ACC112 (cell line): ENCODE measurements at regions not wholly inside any gene's neighbourhood (a gene's known extent, or its start where the extent isn't known, plus 50 kb on each side); places are given as distances from the start of the nearest gene placed in this dataset.

Experiments used
- H2AFZ ChIP-seq: fragments of 200-600 bp; sonication (generic); one replicate; pipeline ENCODE4 v1.6.0; 2017; ENCODE audit warnings: antibody characterized with exemption, low read length; ENCODE audit not compliant: unreplicated experiment
- H3K27ac ChIP-seq: fragments of 200-600 bp; sonication (generic); 2 replicates; pipeline ENCODE4 v1.5.1; 2014; ENCODE audit warnings: low read depth, mild to moderate bottlenecking, antibody characterized with exemption, low read length, moderate library complexity
- H3K27me3 ChIP-seq: fragments of 200-600 bp; sonication (generic); 2 replicates; pipeline ENCODE4 v1.6.1; 2014; ENCODE audit warnings: mild to moderate bottlenecking, antibody characterized with exemption, low read length, moderate library complexity, mixed read lengths; ENCODE audit not compliant: insufficient read depth
- H3K36me3 ChIP-seq: fragments of 200-600 bp; sonication (generic); 2 replicates; pipeline ENCODE4 v1.6.1; 2016; ENCODE audit warnings: mild to moderate bottlenecking, antibody characterized with exemption, low read length, moderate library complexity, mixed read lengths; ENCODE audit not compliant: insufficient read depth
- H3K4me1 ChIP-seq: fragments of 200-600 bp; sonication (generic); one replicate; pipeline ENCODE4 v1.6.1; 2016; ENCODE audit warnings: low read length, mixed read lengths; ENCODE audit not compliant: insufficient read depth, unreplicated experiment, control insufficient read depth
- H3K4me3 ChIP-seq: fragments of 200-600 bp; sonication (generic); 2 replicates; pipeline ENCODE4 v1.5.1; 2014; ENCODE audit warnings: mild to moderate bottlenecking, low read depth, low read length
- H3K79me2 ChIP-seq: fragments of 200-600 bp; sonication (generic); one replicate; pipeline ENCODE4 v1.6.0; 2016; ENCODE audit warnings: low read length; ENCODE audit not compliant: control insufficient read depth, unreplicated experiment, insufficient read depth

DNA sequence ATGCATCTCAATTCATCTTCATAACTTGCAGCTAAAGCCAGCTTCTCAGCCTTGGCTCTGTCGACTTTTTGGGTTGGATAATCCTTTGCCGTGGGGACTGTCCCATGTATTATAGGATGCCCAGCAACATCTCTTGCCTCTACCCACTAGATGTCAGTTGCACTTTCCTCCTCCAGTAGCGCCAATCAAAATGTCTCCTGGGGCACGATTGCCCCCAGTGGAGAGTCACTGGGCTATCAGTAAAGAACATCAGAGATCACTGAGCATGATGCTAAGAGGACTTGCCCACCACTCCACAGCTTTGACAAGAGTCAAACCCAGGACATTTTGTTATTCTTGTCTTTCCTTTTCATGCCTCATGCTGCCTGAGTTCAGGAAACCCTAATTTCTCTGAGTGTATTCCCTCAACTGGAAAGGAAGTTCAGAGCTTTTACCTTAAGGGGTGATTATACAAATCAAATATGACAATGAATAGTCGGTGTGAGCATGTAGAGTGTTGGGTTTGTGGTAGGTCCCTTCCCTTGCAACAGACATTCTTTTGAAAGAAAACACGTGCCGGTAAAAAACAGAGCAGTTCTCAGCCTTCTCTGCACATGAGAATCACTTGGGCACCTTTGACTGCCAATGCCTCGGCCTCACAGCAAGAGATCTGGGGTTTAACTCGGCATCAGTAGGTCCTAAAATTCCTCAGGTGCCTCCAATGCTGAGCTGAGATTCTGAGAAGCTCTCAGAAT lies 980.6 kb downstream of the VRK1 start:
- Histone ChIP-seq H3K79me2 (no peaks in the 10 kb centered on the region), H2AFZ (no peak overlapping the region), H3K4me3 (no peak overlapping the region), H3K36me3 (no peaks in the 10 kb centered on the region), H3K4me1 (no peaks in the 10 kb centered on the region), H3K27ac (no peak overlapping the region), H3K27me3 (no peaks in the 10 kb centered on the region)

DNA sequence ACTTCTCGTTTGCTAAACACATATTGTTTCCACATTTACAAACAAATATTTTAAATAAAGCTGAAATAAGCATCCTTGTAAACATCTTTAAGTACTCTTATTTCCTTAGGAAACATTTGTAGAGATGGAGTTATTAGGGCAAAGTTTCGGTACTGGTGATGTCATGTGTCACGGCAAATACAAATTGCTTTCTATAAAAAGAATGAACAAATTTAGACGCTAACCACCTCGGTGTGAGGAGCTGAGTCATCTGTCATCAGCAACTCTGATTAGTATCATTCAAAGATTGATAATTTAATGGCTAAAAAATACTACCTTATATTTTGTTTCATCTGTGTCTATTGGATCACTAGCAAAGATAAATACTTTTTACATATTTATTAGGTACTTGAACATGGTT lies 982.0 kb downstream of the VRK1 start:
- Histone ChIP-seq H2AFZ (no peak overlapping the region), H3K36me3 (no peaks in the 10 kb centered on the region), H3K27ac (no peak overlapping the region), H3K4me1 (no peaks in the 10 kb centered on the region), H3K27me3 (no peaks in the 10 kb centered on the region), H3K79me2 (no peaks in the 10 kb centered on the region), H3K4me3 (no peak overlapping the region)

DNA sequence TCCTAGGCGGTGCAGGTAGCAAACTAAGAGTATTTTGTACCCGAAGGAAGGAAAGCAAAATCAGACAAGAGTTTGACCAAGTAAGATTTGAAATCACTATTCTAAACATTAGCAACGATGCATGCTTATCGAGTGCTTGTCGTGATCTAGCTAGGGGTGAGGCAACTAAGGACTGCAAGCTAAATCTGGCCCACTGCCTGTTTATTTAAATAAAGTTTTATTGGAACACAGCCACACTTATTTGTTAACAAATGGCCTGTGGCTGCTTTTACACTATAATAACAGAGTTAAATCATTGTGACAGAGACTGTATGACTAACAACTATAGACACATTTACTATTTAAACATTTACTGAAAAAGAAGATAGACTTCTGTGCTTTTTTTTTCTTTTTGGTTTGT lies 983.6 kb downstream of the VRK1 start:
- Histone ChIP-seq H3K4me1 (no peaks in the 10 kb centered on the region), H3K79me2 (no peaks in the 10 kb centered on the region), H2AFZ (no peak overlapping the region), H3K4me3 (no peak overlapping the region), H3K36me3 (no peaks in the 10 kb centered on the region), H3K27ac (no peak overlapping the region), H3K27me3 (no peaks in the 10 kb centered on the region)

GRCh38 chr14:97781961-97782360 lies 984.8 kb downstream of the VRK1 start:
- no peaks in the 10 kb centered on the region for H3K79me2 ChIP-seq
- no peak overlapping the region for H3K27ac ChIP-seq

GRCh38 chr14:97782871-97783414 lies 985.8 kb downstream of the VRK1 start:
- Histone ChIP-seq H3K4me3 (no peak overlapping the region), H3K79me2 (no peaks in the 10 kb centered on the region), H3K36me3 (no peaks in the 10 kb centered on the region), H3K4me1 (no peaks in the 10 kb centered on the region), H3K27me3 (no peaks in the 10 kb centered on the region), H2AFZ (no peak overlapping the region), H3K27ac (no peak overlapping the region)

More at GRCh38 chr14:97781961-97782360, 984.8 kb downstream of the VRK1 start:
- no peak overlapping the region for H3K4me3 ChIP-seq
- no peaks in the 10 kb centered on the region for H3K36me3 ChIP-seq
- H3K4me1 ChIP-seq, result no peaks in the 10 kb centered on the region
- H3K27me3 ChIP-seq, result no peaks in the 10 kb centered on the region
- H2AFZ ChIP-seq, result no peak overlapping the region

GRCh38 chr14:97785495-97785894 lies 988.3 kb downstream of the VRK1 start:
- no peaks in the 10 kb centered on the region for H3K27me3 ChIP-seq
- no peak overlapping the region for H2AFZ ChIP-seq
- no peaks in the 10 kb centered on the region for H3K4me1 ChIP-seq
- no peak overlapping the region for H3K4me3 ChIP-seq
- H3K79me2 ChIP-seq, result no peaks in the 10 kb centered on the region
- H3K27ac ChIP-seq, result no peak overlapping the region
- H3K36me3 ChIP-seq, result no peaks in the 10 kb centered on the region

- Histone ChIP-seq H3K27me3 (no peaks in the 10 kb centered on the region), H3K27ac (no peak overlapping the region), H3K4me1 (no peaks in the 10 kb centered on the region), H2AFZ (no peak overlapping the region), H3K36me3 (no peaks in the 10 kb centered on the region), H3K4me3 (no peak overlapping the region), H3K79me2 (no peaks in the 10 kb centered on the region)
Measured at GRCh38 chr14:97788364-97788763, 991.2 kb downstream of the VRK1 start.

DNA sequence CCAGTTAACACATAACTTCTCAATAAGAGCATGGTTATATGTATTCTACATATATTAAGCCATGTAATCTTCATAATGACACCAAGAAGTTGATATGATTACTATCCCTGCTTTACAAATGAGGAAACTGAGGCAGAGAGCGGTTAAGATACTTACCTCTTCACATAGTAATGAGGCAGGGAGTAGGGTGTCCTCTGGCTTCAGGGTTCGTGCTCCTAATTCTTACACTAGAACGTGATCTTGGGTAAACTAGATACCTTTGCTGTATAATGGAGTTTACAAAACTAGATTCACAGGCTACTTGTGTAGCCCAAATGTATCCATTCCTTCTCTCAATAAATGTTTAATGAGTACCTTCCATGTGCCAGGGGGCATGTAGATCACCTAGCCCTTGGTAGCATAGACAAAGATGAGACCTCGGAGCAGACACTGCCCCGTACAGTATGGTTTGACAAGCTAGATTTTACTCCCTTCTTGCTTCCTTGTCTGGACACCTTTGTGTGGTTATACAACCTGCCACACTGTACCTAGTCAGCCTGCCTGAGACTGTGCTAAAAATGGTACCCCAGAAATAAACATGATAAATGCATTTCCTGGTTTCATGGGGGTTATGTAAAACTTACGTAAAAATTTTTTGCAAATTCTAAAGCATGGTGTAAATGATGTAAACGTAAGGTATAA lies 991.8 kb downstream of the VRK1 start:
- Histone ChIP-seq H3K27me3 (no peaks in the 10 kb centered on the region), H3K4me3 (no peak overlapping the region), H3K4me1 (no peaks in the 10 kb centered on the region), H2AFZ (no peak overlapping the region), H3K79me2 (no peaks in the 10 kb centered on the region), H3K27ac (no peak overlapping the region), H3K36me3 (no peaks in the 10 kb centered on the region)

- Histone ChIP-seq H3K27me3 (no peaks in the 10 kb centered on the region), H3K4me1 (no peaks in the 10 kb centered on the region), H3K27ac (no peak overlapping the region), H3K79me2 (no peaks in the 10 kb centered on the region), H3K4me3 (no peak overlapping the region), H3K36me3 (no peaks in the 10 kb centered on the region), H2AFZ (no peak overlapping the region)
Measured at GRCh38 chr14:97791072-97791471, 993.9 kb downstream of the VRK1 start.

GRCh38 chr14:97791906-97792305 lies 994.7 kb downstream of the VRK1 start:
- Histone ChIP-seq H3K27me3 (no peaks in the 10 kb centered on the region), H3K4me3 (no peak overlapping the region), H3K79me2 (no peaks in the 10 kb centered on the region), H3K4me1 (no peaks in the 10 kb centered on the region), H2AFZ (no peak overlapping the region), H3K27ac (no peak overlapping the region), H3K36me3 (no peaks in the 10 kb centered on the region)

- Histone ChIP-seq H3K4me3 (no peak overlapping the region), H3K36me3 (no peaks in the 10 kb centered on the region), H2AFZ (no peak overlapping the region), H3K27ac (no peak overlapping the region), H3K4me1 (no peaks in the 10 kb centered on the region), H3K79me2 (no peaks in the 10 kb centered on the region), H3K27me3 (no peaks in the 10 kb centered on the region)
Measured at GRCh38 chr14:97796511-97796910, 999.3 kb downstream of the VRK1 start.
